GM19043 (cell line): ENCODE measurements at regions not wholly inside any gene's neighbourhood (a gene's known extent, or its start where the extent isn't known, plus 50 kb on each side); places are given as distances from the start of the nearest gene placed in this dataset.
"Not testable (repeated sequence)": the region's sequence is repeated elsewhere in the genome, so short reads cannot be mapped to it uniquely, and the experiment has no call there.

Experiments
- ATAC-seq: cut with Tn5 transposase; IDR thresholded peaks from one replicate; pipeline ENCODE4 v1.9.1; 2021; ENCODE audit warnings: low read depth; ENCODE audit not compliant: unreplicated experiment

DNA sequence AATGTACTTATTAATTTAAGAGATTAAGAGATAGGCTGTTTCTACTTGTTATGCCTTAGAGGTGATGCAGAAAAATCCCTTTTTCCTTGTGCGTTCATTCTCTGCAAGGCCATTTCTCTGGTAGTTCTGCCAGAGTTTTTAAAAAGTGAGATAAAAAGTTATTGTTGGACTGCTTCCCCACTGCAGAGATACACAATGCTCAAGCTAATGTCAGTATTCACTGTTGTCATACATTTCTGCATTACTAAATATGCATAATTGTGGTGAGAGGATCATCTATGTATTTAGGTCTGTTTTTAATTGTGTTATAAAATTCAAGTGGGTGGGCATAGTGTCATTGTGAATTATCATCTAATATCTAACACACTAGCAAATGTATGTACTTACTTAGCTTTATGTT lies 600.4 kb downstream of the HTR1B start:
- ATAC-seq: no peak

- ATAC-seq: peak; percentile 78
Measured at GRCh38 chr6:76861403-76861802, 601.9 kb downstream of the HTR1B start.

DNA sequence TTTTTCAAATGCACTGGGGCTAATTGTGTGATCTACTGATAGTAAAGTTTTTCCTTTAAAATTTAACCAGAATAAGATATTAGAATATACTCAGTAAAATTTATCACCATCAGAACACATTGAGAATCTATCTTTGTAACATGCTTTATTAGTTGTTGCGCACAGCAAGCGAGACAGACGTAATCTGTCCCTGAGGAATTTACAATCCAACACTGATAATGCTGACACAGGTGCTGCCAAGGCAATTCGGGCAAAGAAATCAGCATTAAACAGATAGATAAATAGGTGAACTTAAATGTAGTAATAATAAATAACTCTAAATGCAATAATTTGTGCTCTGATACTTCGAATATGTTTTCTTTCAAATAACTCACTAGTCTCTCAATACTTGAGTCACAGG lies 607.2 kb downstream of the HTR1B start:
- ATAC-seq: no peak

GRCh38 chr6:76852776-76853175 lies 610.5 kb downstream of the HTR1B start:
- ATAC-seq: no peak

GRCh38 chr6:76849274-76849970 lies 613.9 kb downstream of the HTR1B start:
- not testable (repeated sequence) for ATAC-seq

GRCh38 chr6:76843054-76843822 lies 620.1 kb downstream of the HTR1B start:
- no peak for ATAC-seq

- ATAC-seq: no peak
Measured at GRCh38 chr6:76840865-76841264, 622.4 kb downstream of the HTR1B start.

- ATAC-seq: no peak
Measured at GRCh38 chr6:76840041-76840745, 623.1 kb downstream of the HTR1B start.

GRCh38 chr6:76839505-76839904 lies 623.8 kb downstream of the HTR1B start:
- no peak for ATAC-seq

GRCh38 chr6:76837564-76837963 lies 625.7 kb downstream of the HTR1B start:
- no peak for ATAC-seq

- ATAC-seq: no peak
Measured at GRCh38 chr6:76835695-76836094, 627.6 kb downstream of the HTR1B start.

DNA sequence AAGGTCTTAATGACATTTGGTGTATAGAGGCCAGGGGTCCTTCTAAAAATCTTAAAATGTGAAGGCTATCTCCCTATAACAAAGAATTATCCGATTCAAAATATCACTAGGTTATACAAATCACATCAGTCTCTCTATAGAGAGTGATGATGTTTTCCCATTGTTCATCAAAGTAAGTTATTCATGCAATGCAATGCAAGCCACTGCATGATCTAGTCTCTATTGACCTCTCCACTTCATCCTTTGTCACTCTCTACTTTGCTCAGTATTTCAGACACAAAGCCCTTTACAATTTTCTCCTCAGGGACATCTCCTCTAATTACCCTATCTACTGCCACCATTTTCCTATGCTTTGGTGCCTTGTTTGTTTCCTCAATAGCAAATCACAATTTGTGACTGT lies 628.0 kb downstream of the HTR1B start:
- ATAC-seq: no peak

GRCh38 chr6:76834399-76834798 lies 628.9 kb downstream of the HTR1B start:
- ATAC-seq: no peak

DNA sequence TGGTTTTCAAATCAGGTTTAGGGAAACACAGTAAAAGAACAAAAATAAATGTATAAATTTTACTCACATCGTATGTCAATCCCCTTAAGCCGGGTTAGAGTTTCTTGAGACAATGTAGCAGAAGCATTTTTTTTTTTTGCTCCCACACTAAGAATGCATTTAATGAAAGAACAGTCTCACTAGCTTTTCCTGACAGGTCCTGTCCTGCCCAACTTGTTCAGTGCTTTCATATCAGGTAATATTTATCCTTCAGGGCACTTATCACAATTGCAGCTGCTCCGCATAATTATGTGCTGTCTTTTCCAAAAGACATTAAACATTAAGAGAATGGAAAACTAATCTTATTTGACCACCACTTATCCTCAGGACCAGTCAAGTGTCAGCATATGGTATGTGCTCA lies 632.0 kb downstream of the HTR1B start:
- ATAC-seq: no peak

DNA sequence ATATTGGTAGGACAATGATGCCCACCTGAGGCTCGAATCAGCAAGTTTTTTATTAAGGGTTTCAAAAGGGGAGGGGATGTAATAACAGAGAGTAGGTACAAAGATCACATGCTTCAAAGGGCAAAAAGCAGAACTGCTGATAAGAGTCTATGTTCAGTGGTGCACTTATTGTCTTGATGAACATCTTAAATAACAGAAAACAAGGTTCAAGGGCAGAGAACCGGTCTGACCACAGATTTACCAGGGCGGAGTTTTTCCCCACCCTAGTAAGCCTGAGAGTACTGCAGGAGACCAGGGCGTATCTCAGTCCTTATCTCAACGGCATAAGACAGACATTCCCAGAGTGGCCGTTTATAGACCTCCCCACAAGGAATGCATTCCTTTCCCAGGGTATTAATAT lies 639.7 kb downstream of the HTR1B start:
- not testable (repeated sequence) for ATAC-seq

- no peak for ATAC-seq
Measured at GRCh38 chr6:76818451-76818850, 644.8 kb downstream of the HTR1B start.

GRCh38 chr6:76817429-76817828 lies 645.9 kb downstream of the HTR1B start:
- ATAC-seq: no peak

GRCh38 chr6:76814496-76815458 lies 648.5 kb downstream of the HTR1B start:
- ATAC-seq: no peak

DNA sequence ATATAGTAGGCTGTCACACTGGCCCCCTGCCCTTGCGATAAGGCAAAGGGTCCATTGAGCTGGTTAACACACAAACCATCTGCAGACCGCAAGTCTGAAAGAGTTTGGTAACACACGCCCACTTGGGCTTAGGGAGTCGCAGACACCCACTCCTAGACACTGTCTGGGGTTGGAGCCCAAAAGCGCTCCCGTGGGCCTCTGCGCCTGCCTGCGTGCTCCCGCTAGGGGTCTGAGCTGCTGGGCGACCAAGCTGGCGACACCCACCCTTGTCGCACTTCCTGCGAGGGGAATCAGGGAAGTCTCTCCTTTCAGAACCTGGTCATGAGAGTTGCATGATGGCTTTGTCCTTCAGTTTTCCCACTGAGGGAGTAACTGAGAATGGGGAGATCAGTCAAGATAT lies 653.0 kb downstream of the HTR1B start:
- no peak for ATAC-seq

GRCh38 chr6:76803038-76803580 lies 660.2 kb downstream of the HTR1B start:
- ATAC-seq: no peak
